GM23248 (cell line): ENCODE measurements at regions not wholly inside any gene's neighbourhood (a gene's known extent, or its start where the extent isn't known, plus 50 kb on each side); places are given as distances from the start of the nearest gene placed in this dataset.
"Not testable (repeated sequence)": the region's sequence is repeated elsewhere in the genome, so short reads cannot be mapped to it uniquely, and the experiment has no call there.

Experiments used
- EZH2 ChIP-seq: fragments of 200-600 bp; sonication (generic); IDR thresholded peaks from 2 replicates; pipeline ENCODE4 v1.6.1; 2018; ENCODE audit warnings: antibody characterized with exemption, mild to moderate bottlenecking; ENCODE audit not compliant: insufficient read depth, poor library complexity, severe bottlenecking
- EZH2phosphoT487 ChIP-seq: fragments of 200-600 bp; sonication (generic); IDR thresholded peaks from 2 replicates; pipeline ENCODE4 v1.6.1; 2018; ENCODE audit warnings: antibody characterized with exemption, moderate library complexity, mild to moderate bottlenecking, low read depth; ENCODE audit not compliant: insufficient read depth

DNA sequence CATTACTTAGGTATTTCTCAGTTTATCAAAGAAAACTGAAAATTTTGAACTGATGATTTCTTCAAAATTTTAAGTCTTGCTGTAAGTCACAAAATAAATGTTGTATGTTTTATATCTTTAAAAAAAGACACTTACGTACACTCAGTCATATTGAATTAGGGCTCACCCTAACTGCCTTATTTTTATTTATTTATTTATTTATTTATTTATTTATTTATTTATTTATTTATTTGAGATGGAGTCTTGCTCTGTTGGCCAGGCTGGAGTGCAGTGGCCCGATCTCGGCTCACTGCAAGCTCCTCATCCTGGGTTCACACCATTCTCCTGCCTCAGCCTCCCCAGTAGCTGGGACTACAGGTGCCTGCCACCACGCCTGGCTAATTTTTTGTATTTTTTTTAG is 881.9 kb downstream of the TTLL7 start:
- TF ChIP-seq EZH2, EZH2phosphoT487: not testable (repeated sequence)
